GM18498 (cell line): ENCODE measurements at regions not wholly inside any gene's neighbourhood (a gene's known extent, or its start where the extent isn't known, plus 50 kb on each side); places are given as distances from the start of the nearest gene placed in this dataset.

ENCODE experiments used
- ATAC-seq: cut with Tn5 transposase; IDR thresholded peaks from one replicate; pipeline ENCODE4 v1.9.1; 2021; ENCODE audit warnings: mild to moderate bottlenecking, moderate library complexity; ENCODE audit not compliant: unreplicated experiment

DNA sequence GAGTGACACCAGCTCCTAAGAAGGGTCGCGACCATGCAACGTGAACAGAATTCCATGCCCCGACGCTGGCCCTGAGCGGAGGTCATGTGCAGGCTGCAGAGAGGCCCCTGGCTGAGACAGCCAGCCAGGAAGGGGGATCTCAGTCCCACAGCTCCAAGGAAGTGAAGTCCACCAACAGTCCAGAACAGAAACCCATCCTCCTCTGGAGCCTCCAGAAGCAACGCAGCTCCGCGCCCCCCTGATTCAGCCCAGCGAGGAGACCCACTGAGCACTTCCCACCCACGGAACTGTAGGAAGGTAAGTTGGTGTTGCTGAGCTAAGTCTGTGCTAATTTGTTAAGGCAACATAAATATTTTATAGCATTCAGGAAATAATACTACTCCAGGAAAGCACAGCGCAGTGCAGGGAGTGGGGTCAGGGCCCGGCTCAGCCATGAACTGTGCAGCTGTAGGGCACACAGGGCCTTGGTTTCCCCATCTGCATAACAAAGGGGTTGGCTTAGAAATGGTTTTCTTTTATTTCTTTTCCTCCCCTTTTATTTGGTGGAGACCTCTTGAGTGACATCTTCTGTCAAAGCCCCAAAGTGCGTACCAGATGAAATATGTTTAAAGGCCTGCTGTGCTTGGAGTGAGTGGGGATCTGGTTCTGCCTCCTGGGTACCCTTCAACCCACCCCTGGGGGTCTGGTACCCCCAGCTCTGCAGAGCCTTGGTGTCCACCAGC lies 241.1 kb upstream of the PMEPA1 start:
- no peak for ATAC-seq

DNA sequence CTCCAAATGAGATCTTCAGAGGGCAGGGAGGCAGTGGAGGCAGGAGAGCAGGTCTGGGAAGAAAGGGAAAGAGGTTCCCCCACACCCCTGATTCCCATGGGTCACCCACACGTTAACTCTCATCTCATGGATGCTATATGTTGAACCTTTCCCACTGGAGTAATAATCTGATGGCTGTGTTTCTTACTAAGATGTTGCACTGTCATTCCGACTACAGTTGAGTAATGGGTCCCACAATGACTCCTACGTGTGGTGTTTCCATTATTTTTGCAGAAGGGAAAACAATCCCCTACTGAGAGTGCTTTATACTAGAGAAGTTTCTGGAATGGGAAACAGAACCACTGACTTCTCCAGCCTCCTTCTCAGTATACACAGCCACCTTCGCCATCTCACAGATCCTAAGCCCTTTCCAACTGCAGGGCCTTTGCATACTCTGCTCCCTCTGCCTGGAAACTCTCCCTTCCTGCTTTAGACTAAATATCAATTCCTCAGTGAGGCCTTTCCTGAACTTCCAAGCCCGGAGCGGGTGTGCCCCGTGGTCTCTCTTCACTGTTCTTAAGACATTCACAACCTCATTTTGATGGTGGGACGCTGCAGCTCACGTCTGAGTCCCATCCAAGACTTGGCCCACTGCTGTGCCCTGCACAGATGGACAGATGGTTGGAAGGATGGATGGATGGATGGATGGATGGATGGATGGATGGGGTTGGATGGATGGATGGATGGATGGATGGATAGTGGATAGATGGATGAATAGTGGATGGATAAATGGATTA lies 238.6 kb upstream of the PMEPA1 start:
- no peak for ATAC-seq

- ATAC-seq: no peak
These were observed 237.8 kb upstream of the PMEPA1 start for GRCh38 chr20:57947421-57948179.

GRCh38 chr20:57946559-57947315 lies 236.9 kb upstream of the PMEPA1 start:
- no peak for ATAC-seq

DNA sequence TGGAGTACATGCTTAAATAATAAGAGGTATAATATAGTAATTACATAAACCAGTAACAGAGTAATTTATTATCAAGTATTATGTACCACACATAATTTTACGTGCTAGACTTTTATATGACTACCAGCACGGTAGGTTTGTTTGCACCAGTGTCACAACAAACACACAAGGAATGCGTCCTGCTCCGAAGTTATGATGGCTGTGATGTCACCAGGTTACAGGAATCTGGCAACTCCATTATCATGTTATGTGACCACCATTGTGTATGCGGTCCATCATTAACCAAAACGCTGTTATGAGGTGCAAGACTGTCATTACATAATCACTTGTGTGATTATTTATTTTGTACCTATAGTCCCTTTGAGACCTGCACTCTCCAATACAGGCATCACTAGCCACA lies 235.2 kb upstream of the PMEPA1 start:
- ATAC-seq: no peak

GRCh38 chr20:57943950-57944349 lies 234.1 kb upstream of the PMEPA1 start:
- no peak for ATAC-seq

DNA sequence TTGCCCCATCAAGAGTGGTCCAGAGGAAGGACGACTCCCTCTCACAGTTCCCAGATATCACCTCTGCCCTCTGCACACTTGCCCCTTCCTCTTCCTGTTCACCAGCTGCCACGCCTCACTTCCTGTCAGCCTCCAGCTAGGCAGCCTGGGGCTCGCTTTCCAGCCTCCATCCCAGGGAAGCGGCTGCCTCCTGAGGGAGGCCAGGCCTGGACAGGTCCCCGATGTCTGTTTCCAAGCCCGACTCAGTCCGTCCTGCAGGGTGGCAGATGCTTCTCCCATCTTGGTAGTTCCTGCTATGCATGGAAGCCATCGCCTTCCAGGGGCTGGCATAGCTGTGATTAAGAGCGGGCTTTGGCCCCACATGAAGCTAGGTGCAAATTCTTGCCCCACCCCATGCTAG lies 233.5 kb upstream of the PMEPA1 start:
- ATAC-seq: no peak

GRCh38 chr20:57941604-57942381 lies 232.0 kb upstream of the PMEPA1 start:
- no peak for ATAC-seq

GRCh38 chr20:57940868-57941522 lies 231.2 kb upstream of the PMEPA1 start:
- ATAC-seq: no peak

DNA sequence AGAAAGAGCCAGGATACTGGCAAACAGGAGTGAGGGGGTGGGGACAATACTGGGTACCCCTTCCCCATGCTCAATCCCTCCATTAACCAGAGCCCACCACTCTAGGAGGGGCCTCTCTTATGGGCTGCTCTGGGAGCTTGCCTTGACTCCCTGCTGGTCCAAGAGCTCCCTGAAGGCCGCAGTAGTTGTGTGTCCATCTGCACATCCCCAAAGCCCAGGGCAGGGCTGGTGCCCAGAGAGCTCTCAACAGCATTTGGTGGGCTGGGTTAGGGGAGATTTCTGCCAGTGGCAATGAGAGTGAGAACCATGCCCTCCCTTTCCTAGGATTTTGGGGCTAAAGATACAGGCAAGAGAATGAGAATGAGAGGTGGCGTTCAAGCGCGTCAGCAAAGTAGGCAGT lies 230.6 kb upstream of the PMEPA1 start:
- ATAC-seq: no peak

DNA sequence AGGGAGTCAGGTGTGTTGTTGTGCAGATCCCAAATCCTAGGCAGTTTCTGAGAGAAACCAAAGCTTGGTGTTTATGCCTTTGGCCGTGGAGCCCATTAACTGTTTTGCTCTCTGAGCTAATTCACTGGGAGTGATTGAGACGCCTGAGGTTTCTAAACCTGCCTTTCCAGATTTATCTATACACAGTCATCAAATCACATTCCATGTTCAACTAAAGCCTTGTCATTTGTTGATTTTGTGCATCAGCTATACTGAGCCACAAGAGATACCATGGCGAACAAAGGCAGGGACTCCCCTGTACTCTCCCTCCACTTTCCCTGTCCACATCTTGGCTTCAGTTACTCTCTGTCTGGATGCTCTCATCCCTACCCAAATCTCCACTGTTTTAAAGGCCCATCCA lies 229.7 kb upstream of the PMEPA1 start:
- ATAC-seq: no peak

DNA sequence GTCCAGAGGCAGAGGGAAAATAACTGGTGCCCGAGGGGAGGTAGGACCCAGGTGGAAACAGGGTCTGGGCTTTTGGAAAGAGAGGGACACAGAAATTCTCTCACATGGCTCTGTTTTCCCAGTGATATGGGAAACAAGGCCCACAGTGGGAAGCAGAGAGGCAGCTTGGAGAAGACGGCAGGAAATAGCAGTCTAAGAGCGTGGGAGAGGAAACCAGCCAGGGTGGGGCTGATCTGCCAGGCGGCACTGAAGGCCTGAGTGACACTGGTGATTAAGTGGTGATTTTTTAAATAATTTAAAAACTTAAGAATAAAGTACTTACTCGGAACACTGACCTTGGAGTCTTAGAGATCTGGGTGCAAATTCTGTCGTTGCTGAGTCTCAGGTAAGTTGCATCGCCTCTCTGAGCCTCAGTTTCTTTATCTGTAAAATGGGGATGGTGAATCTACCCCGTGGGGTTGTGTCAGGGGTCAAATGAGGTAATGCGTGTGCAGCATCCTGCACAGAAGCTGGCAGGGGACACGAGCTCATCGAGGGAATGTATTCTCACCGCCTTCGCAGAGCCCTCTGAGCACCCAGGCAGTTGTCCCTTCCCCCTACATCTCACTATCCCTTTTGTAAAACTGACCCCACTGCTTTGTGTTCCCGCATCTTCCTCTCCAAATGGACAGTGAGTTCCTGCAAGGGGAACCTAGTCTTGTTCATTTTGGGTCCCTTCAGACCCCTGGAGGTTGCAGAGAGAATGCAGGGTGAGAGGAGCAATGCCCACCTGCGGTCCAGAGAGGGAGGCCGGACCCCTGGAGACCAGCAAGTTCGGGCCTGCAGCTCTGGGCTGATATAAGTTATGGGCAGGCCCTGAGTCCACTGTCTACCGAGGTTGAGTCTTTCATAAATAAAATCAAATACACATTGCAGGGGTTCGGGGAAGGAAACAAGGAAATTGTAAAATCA lies 228.6 kb upstream of the PMEPA1 start:
- no peak for ATAC-seq

GRCh38 chr20:57936636-57937385 lies 227.0 kb upstream of the PMEPA1 start:
- no peak for ATAC-seq

- ATAC-seq: no peak
These were observed 225.1 kb upstream of the PMEPA1 start for GRCh38 chr20:57934913-57935312.

DNA sequence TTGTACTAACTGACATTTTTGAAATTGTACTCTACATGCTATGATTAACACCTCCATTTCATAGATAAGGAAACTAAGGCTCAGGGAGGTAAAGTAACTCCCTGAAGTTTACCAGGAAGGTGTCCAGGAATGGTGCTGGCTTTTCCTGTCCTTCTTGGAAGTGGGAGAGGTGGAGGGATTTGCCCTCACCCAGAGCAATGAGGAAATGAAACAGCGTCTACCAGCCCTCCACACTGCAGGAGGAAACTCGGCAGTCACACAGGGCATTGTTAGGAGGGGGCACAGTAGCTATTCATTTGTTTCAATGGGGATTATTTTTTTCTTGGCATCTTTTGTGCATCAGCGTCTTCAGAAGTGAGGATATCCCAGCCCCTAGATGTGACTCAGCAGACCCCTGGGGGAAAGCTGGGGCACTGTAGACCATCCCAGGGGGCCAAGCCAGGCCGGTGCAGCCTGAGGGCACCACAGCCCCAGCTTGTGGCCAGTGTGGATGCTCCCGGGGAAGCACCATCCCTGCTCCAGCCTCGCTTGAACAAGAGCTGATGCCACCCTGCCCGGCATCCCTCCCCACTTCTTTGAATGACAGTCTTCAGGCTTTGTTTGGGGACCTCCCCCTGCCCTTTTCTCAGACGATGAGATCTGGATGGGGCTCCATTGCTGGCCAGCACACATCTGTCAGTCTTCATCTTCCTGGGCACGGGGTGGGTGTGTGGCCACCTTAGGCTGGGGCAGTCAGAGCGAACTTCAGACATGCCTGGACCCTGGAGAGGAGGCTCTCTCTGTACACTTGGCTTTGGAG lies 224.4 kb upstream of the PMEPA1 start:
- no peak for ATAC-seq

DNA sequence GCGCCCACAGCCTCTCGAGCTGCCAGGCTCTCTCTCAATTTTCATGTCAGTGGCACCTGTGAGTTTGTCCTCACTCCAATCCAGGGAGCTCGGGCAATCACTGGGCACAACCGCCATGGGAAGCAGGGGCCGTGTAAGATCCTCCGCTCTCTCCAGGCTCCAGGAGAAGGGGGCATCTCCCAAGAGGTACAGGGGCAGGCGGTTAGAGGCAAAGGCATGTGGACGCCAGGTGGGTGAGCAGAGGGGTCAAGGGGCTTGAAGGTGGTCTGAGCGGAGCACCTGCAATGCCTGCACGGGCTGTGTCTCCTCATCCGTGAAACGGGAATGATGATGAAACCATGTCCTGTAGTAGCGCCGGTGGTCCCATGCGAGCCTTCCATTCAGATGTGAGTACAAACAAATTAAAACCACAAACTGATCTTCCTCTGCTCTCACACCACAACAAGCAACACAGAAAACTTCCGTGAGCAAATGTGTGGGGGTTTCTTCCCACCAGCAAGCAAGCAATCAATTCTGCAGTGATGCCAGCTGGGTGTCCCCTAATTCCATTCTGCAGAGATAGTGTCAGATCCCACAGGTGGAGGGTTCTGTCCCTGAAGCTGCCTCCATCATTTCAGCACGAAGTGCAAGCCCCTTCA lies 222.5 kb upstream of the PMEPA1 start:
- ATAC-seq: no peak

GRCh38 chr20:57930351-57930750 lies 220.5 kb upstream of the PMEPA1 start:
- no peak for ATAC-seq
